ENCODE measurements at regions not wholly inside any gene's neighbourhood (a gene's known extent, or its start where the extent isn't known, plus 50 kb on each side); places are given as distances from the start of the nearest gene placed in this dataset.
"Not testable (repeated sequence)": the region's sequence is repeated elsewhere in the genome, so short reads cannot be mapped to it uniquely, and the experiment has no call there.

GRCh38 chr13:65473196-65473595 lies 1756.9 kb downstream of the PCDH9 start:
- DNase-seq: no peak

DNA sequence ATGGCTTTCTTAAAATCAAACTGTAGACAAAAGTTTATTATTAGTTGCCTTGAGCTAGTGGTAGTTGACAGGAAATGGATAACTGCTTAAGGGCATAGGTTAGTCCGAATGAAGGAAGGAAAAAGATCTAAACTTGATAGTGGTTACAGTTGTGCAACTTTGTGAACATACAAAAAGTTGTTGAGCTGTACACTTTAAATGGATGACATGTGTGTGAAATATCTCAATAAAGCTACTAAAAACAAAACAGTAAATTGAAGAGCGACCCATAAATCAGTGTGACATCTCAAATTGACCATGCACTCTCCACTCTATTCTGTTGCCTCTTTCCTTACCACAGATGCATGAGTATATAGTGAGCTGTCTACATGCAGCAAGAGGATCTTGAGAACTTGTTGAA lies 1757.8 kb downstream of the PCDH9 start:
- DNase-seq: no peak

DNA sequence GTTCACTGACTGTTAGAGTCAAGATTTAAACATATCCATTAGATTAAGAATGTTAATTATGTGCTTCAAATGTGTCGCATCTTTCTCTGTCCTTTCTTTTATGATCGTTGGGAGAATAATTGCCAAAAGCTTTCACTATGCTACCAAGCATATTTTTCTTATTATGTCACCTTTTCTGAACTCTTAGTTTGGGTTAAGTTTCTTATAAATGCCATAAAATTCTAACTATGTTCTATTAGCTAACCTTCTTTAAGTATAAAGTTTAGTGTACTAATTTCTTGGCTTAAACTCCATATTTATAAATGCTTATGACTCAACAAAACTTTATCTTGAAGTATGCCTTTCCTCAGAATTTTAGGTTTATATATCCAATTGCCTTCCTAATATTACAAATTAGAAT lies 1759.4 kb downstream of the PCDH9 start:
- no peak for DNase-seq

DNA sequence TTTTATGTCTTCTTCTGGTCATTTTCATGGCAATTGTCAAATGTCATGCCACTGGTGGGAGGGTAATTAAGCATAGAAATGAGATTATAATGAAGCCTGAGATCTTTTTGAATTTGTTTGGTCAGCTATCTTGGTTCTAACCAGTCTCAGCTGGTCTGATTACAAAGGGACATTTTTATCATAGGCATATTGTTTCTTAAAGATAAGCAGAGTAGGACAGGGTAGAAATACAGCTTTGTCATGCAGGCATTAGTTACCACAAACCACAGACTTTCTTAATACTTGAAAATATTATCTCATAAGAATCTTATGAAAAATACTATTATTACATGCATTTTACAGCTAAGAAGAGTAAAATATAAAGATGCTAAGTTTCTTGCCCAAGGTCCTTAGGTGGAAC lies 1761.5 kb downstream of the PCDH9 start:
- DNase-seq: no peak

- DNase-seq: no peak
Measured at GRCh38 chr13:65461590-65461989, 1768.5 kb downstream of the PCDH9 start.

- DNase-seq: no peak
Measured at GRCh38 chr13:65460136-65460535, 1770.0 kb downstream of the PCDH9 start.

DNA sequence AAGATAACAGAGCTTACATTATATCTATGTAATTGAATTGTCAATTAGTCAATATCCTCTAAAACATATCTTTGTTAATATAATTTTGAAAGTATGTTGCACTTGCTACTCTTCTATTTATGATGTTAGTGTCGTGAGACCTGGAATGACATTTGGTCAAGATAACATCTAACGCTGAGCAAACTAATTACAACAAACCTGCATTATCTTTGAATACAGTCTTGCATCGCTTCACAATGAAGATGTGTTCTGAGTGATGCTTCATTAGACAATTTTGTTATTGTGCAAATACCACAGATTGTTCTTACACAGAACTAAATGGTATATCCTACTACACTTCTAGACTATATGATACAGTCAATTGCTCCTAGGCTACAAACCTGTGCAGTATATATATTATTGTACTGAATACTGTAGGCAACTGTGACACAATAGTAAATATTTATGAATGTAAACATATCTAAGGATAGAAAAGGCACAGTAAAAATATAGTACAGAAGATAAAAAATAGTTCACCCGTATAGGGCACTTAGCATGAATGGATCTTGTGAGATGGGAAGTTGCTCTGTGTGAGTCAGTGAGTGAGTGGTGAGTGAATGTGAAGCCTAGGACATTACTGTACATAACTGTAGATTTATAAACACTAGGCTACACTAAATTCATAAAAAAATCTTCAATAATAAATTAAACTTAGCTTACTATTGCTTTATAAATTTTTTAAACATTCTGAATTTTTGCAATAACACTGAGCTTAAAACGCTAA lies 1773.8 kb downstream of the PCDH9 start:
- no peak for DNase-seq

DNA sequence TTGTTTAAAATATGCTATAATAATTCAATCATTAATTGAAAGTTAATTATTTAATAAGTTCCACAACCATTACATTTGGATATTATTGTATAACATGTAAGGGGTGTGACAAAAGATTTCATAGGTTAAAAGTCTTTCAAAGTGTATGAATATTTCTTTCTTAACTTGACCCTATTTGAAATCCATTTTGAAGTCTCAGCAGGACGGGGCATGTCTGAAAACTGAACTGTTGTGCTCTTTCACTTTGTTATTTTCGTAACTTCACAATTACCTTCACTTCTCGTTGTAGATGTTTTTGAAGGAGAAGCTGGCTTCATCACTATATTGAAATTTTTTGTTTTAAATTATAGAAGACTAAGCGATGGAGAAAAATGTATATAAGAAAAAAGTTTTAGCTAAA lies 1775.7 kb downstream of the PCDH9 start:
- DNase-seq: no peak

GRCh38 chr13:65453982-65454381 lies 1776.2 kb downstream of the PCDH9 start:
- no peak for DNase-seq

- DNase-seq: no peak
Measured at GRCh38 chr13:65445340-65445739, 1784.8 kb downstream of the PCDH9 start.

GRCh38 chr13:65435590-65435989 lies 1794.5 kb downstream of the PCDH9 start:
- DNase-seq: no peak

- DNase-seq: no peak
Measured at GRCh38 chr13:65417953-65418352, 1812.2 kb downstream of the PCDH9 start.

- no peak for DNase-seq
Measured at GRCh38 chr13:65416784-65417183, 1813.4 kb downstream of the PCDH9 start.

GRCh38 chr13:65414187-65414586 lies 1815.9 kb downstream of the PCDH9 start:
- no peak for DNase-seq

DNA sequence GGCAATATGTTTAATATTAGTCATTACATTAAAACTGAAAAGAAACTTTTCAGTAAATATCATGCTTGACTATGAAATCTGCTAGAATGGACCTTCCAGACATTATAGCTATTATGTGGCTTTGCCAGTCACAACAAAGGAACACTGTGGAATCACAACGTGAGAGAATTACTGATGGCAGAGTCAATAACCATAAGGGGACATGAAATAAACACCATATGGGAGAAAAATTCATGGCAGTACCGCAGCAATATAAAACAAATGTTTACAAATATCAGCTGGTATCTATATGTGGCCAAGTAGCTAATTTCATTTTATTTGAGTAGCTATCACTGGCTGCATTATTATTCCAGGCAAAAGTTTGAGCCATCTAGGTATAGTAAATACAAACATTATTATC lies 1818.6 kb downstream of the PCDH9 start:
- peak in 1 of 2 experiments; percentile 0 for DNase-seq

- no peak for DNase-seq
Measured at GRCh38 chr13:65410791-65411190, 1819.3 kb downstream of the PCDH9 start.

GRCh38 chr13:65401315-65401714 lies 1828.8 kb downstream of the PCDH9 start:
- no peak for DNase-seq

DNA sequence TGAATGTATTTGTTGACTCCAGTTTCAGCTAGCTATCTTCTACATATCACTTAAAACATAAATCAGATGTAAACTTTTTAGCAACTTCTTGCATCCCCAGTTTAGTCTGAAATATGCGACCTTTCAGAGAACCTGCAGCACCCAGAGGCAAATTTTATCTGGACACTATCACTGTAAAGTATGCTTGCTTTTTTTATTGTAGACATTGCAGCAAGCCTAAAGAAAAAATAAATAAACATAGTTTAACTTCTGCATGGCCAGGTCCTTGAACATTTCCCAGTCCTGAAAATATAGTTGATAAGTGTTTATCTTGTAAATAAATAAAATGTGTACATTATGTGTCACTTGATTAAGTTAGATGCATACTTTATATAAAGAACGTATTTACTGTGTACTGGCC lies 1829.4 kb downstream of the PCDH9 start:
- DNase-seq: no peak

GRCh38 chr13:65387743-65388347 lies 1842.3 kb downstream of the PCDH9 start:
- no peak for DNase-seq

GRCh38 chr13:65378943-65379519 lies 1851.1 kb downstream of the PCDH9 start:
- DNase-seq: no peak

- DNase-seq: no peak
Measured at GRCh38 chr13:65378484-65378883, 1851.7 kb downstream of the PCDH9 start.

DNA sequence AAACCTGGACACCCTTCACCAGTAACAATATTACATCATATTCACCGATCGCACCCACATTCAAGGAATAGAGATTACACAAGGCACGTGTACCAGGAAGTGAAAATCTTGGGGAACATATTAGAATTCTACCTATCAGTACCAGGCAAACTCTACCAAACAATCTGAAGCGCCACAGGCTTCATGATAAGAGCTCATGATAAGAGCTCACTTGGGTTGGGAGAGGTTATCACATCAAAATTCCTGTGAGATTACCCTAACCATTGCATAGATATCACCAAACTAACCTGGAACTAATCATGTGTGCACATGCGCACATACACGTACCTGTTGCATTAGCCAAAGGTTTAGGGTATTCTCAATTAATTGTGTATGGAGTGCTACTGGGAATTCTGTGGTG lies 1861.3 kb downstream of the PCDH9 start:
- DNase-seq: no peak

GRCh38 chr13:65353951-65354350 lies 1876.2 kb downstream of the PCDH9 start:
- no peak for DNase-seq

GRCh38 chr13:65353150-65353549 lies 1877.0 kb downstream of the PCDH9 start:
- not testable (repeated sequence) for DNase-seq

All from NCI-H446 (cell line).